Liver (tissue), 3 donors: ENCODE measurements at regions not wholly inside any gene's neighbourhood (a gene's known extent, or its start where the extent isn't known, plus 50 kb on each side); places are given as distances from the start of the nearest gene placed in this dataset.

Experiments used
- CTCF ChIP-seq: fragments of 150-350 bp; IDR thresholded peaks from 2 replicates; pipeline ENCODE4 v1.5.1; 2017; ENCODE audit warnings: improper control_type of control experiment, low read depth, low read length; ENCODE audit not compliant: missing input control
- EGR1 ChIP-seq, 2 donors: IDR thresholded peaks; 2 replicates each; pipeline ENCODE4 v1.6.1; 2016 to 2018; ENCODE audit warnings: antibody characterized with exemption in 2 of 2, low read depth in 2 of 2
- FOXA2 ChIP-seq: IDR thresholded peaks from 2 replicates; pipeline ENCODE4 v1.6.1; 2016; ENCODE audit warnings: antibody characterized with exemption
- HNF4G ChIP-seq: IDR thresholded peaks from 2 replicates; pipeline ENCODE4 v1.6.1; 2016; ENCODE audit warnings: antibody characterized with exemption
- MAX ChIP-seq: IDR thresholded peaks from 2 replicates; pipeline ENCODE4 v1.6.1; 2016; ENCODE audit warnings: antibody characterized with exemption
- RAD21 ChIP-seq, 2 donors: IDR thresholded peaks; 2 replicates each; pipeline ENCODE4 v1.6.1; 2016; ENCODE audit warnings: antibody characterized with exemption in 2 of 2, mild to moderate bottlenecking in 2 of 2
- RXRA ChIP-seq, 2 donors: IDR thresholded peaks; 2 replicates each; pipeline ENCODE4 v1.6.1; 2017 to 2018; ENCODE audit warnings: antibody characterized with exemption in 2 of 2, mild to moderate bottlenecking in 1 of 2
- YY1 ChIP-seq: IDR thresholded peaks from 2 replicates; pipeline ENCODE4 v1.6.1; 2016; ENCODE audit warnings: antibody characterized with exemption, mild to moderate bottlenecking
- donor health status: healthy.
- donor health status: healthy.

- TF ChIP-seq CTCF (no peak), RAD21 (IDR thresholded peaks at IDR 0.05) (no peak), HNF4G (no peak), EGR1 (IDR thresholded peaks at IDR 0.05; ENCODE audit: low read depth in 2 of 2) (no peak), YY1 (no peak), FOXA2 (no peak), MAX (no peak), RXRA (IDR thresholded peaks at IDR 0.05) (no peak)
Measured at GRCh38 chr1:191388283-191388682, 770.0 kb upstream of the RGS18 start.
